Transverse colon (tissue), 4 donors: ENCODE measurements at regions not wholly inside any gene's neighbourhood (a gene's known extent, or its start where the extent isn't known, plus 50 kb on each side); places are given as distances from the start of the nearest gene placed in this dataset.

Experiments
- POLR2A ChIP-seq: fragments of 450-650 bp; IDR thresholded peaks from one replicate; pipeline ENCODE4 v1.6.1; 2016; ENCODE audit warnings: antibody characterized with exemption, mild to moderate bottlenecking, moderate library complexity
- POLR2AphosphoS5 ChIP-seq, 3 donors: sonication (generic); formaldehyde crosslinking; IDR thresholded peaks; one replicate each; pipeline ENCODE4 v1.6.1; 2016; ENCODE audit warnings: antibody characterized with exemption in 3 of 3
- TF ChIP-seq, protein P1 (sequence below), 5 experiments: fragments of 200-600 bp in 3 of 5; fragments of 450-650 bp in 2 of 5; sonication (generic) in 3 of 5; IDR thresholded peaks; 1 replicate in 2 of 5; 2 replicates in 3 of 5; pipeline ENCODE4 v1.5.1; 2016 to 2017; ENCODE audit warnings: antibody characterized with exemption in 5 of 5, inconsistent platforms in 3 of 5, mild to moderate bottlenecking in 2 of 5, moderate library complexity in 1 of 5

DNA sequence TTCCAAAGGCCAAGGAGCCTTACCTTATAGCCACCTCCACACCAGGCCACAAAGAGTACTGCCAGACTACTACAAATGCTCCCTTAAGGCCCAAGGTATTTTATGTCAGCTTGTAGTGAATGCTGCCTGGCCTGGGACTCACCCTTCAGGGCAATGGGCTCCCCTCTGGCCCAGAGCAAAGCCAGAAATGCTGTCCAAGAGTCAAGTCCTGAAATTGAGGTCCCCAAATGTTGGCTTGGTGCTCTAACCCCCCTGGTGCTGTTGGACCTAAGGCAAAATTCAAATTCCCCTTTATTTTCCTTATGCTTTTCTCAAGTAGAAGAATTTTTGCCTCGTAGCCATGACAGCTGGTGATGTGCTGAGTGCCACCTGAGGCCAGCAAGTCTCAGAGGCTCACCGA lies 1354.3 kb upstream of the DIAPH2 start:
- TF ChIP-seq POLR2A (no peak), POLR2AphosphoS5 (IDR thresholded peaks at IDR 0.05) (no peak)
- TF ChIP-seq, protein P1, sequence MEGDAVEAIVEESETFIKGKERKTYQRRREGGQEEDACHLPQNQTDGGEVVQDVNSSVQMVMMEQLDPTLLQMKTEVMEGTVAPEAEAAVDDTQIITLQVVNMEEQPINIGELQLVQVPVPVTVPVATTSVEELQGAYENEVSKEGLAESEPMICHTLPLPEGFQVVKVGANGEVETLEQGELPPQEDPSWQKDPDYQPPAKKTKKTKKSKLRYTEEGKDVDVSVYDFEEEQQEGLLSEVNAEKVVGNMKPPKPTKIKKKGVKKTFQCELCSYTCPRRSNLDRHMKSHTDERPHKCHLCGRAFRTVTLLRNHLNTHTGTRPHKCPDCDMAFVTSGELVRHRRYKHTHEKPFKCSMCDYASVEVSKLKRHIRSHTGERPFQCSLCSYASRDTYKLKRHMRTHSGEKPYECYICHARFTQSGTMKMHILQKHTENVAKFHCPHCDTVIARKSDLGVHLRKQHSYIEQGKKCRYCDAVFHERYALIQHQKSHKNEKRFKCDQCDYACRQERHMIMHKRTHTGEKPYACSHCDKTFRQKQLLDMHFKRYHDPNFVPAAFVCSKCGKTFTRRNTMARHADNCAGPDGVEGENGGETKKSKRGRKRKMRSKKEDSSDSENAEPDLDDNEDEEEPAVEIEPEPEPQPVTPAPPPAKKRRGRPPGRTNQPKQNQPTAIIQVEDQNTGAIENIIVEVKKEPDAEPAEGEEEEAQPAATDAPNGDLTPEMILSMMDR (IDR thresholded peaks at IDR 0.05) = no peak
